Glomerular endothelial cell (primary cell): ENCODE measurements at regions not wholly inside any gene's neighbourhood (a gene's known extent, or its start where the extent isn't known, plus 50 kb on each side); places are given as distances from the start of the nearest gene placed in this dataset.

Experiments
- DNase-seq: peaks from one replicate; pipeline ENCODE4 v3.0.0-alpha.2; 2011; ENCODE audit warnings: low read depth, low spot score; ENCODE audit errors: extremely low read depth

- no peak for DNase-seq
These were observed 190.0 kb upstream of the SAMSN1 start for GRCh38 chr21:14736162-14736561.

- DNase-seq: no peak
These were observed 188.7 kb upstream of the SAMSN1 start for GRCh38 chr21:14734833-14735232.

- no peak for DNase-seq
These were observed 188.1 kb upstream of the SAMSN1 start for GRCh38 chr21:14734191-14734590.

- no peak for DNase-seq
These were observed 179.1 kb upstream of the SAMSN1 start for GRCh38 chr21:14725219-14725618.

- no peak for DNase-seq
These were observed 176.8 kb upstream of the SAMSN1 start for GRCh38 chr21:14722841-14723483.

GRCh38 chr21:14720237-14720636 is 174.1 kb upstream of the SAMSN1 start:
- DNase-seq: no peak

- DNase-seq: no peak
These were observed 172.8 kb upstream of the SAMSN1 start for GRCh38 chr21:14718951-14719350.

- DNase-seq: no peak
These were observed 170.8 kb upstream of the SAMSN1 start for GRCh38 chr21:14716761-14717396.

- no peak for DNase-seq
These were observed 167.0 kb upstream of the SAMSN1 start for GRCh38 chr21:14713109-14713508.

GRCh38 chr21:14712121-14712715 is 166.1 kb upstream of the SAMSN1 start:
- DNase-seq: peak; percentile 74

GRCh38 chr21:14711287-14711686 is 165.2 kb upstream of the SAMSN1 start:
- peak; percentile 61 for DNase-seq

- DNase-seq: no peak
These were observed 161.5 kb upstream of the SAMSN1 start for GRCh38 chr21:14707511-14708020.

- DNase-seq: no peak
These were observed 160.8 kb upstream of the SAMSN1 start for GRCh38 chr21:14706712-14707510.

- no peak for DNase-seq
These were observed 153.6 kb upstream of the SAMSN1 start for GRCh38 chr21:14699433-14700407.

- no peak for DNase-seq
These were observed 151.7 kb upstream of the SAMSN1 start for GRCh38 chr21:14697769-14698168.

GRCh38 chr21:14694817-14695216 is 148.7 kb upstream of the SAMSN1 start:
- DNase-seq: no peak

GRCh38 chr21:14693997-14694396 is 147.9 kb upstream of the SAMSN1 start:
- DNase-seq: no peak

GRCh38 chr21:14691914-14692313 is 145.8 kb upstream of the SAMSN1 start:
- no peak for DNase-seq

GRCh38 chr21:14690886-14691285 is 144.8 kb upstream of the SAMSN1 start:
- no peak for DNase-seq

GRCh38 chr21:14688936-14689335 is 142.8 kb upstream of the SAMSN1 start:
- DNase-seq: no peak
